ENCODE measurements at regions not wholly inside any gene's neighbourhood (a gene's known extent, or its start where the extent isn't known, plus 50 kb on each side); places are given as distances from the start of the nearest gene placed in this dataset.

GRCh38 chr10:125419831-125420230, 259.5 kb upstream of the CTBP2 start:
- Histone ChIP-seq H3K36me3 (replicated peaks in 1 of 2; ENCODE audit: control extremely low read depth in 1 of 2, control insufficient read depth in 1 of 2, extremely low read depth in 1 of 2, insufficient read depth in 2 of 2, low read length in 1 of 2) (no peaks in the 10 kb centered on the region), H3K4me3 (ENCODE audit: control extremely low read depth in 1 of 5, extremely low read depth in 1 of 5, insufficient read depth in 1 of 5, low read depth in 2 of 5, low read length in 4 of 5) (no peak overlapping the region), H3K27ac (ENCODE audit: low read length in 2 of 2) (no peak overlapping the region), H3K9me3 (ENCODE audit: control extremely low read depth in 1 of 3, control insufficient read depth in 2 of 3, insufficient read depth in 1 of 3, low read length in 2 of 3) (peaks cover 0 to 22% (median 0%) of the 10 kb centered on the region in 3 donors), H3K27me3 (replicated peaks in 1 of 4; ENCODE audit: control extremely low read depth in 1 of 4, control insufficient read depth in 3 of 4, insufficient read depth in 4 of 4, low read length in 3 of 4) (no peaks in the 10 kb centered on the region), H3K4me2 (replicated peaks; ENCODE audit: low read depth, low read length, poor library complexity, severe bottlenecking) (no peak overlapping the region), H2AFZ (ENCODE audit: insufficient read depth, low read depth, low read length, poor library complexity, severe bottlenecking) (no peak overlapping the region), H3K79me2 (ENCODE audit: control insufficient read depth, insufficient read depth, low read length) (no peaks in the 10 kb centered on the region), H4K20me1 (ENCODE audit: control insufficient read depth, insufficient read depth, low read length, poor library complexity, severe bottlenecking) (no peaks in the 10 kb centered on the region), H3K4me1 (ENCODE audit: control insufficient read depth in 2 of 2, insufficient read depth in 2 of 2, low read length in 2 of 2) (no peaks in the 10 kb centered on the region), H3K9ac (ENCODE audit: low read length) (no peak overlapping the region)
- ATAC-seq (ENCODE audit: low read depth) = no peak
- no peak for DNase-seq
- no peak for TF ChIP-seq EZH2 (IDR thresholded peaks at IDR 0.05; ENCODE audit: borderline replicate concordance, insufficient read depth, low read depth, low read length, poor library complexity, severe bottlenecking)
- H3K27me3 Mint-ChIP-seq = no peaks in the 10 kb centered on the region
- H3K27ac Mint-ChIP-seq = no peak overlapping the region
- intact Hi-C loops (cut with micrococcal nuclease) = no loop called here
- H3K9me3 Mint-ChIP-seq (ENCODE audit: insufficient read depth) = peaks cover 2% of the 10 kb centered on the region
- no peak overlapping the region for H3K4me3 Mint-ChIP-seq
- POLR2A ChIA-PET = no interaction called here
- CTCF ChIA-PET = no interaction called here
- WGBS (ENCODE audit: insufficient coverage) = 93% methylated on average over 8 of the region's 8 CpGs
- no peaks in the 10 kb centered on the region for H3K4me1 Mint-ChIP-seq

GRCh38 chr10:125419146-125419545, 258.8 kb upstream of the CTBP2 start:
- no peak overlapping the region for H3K27ac Mint-ChIP-seq
- 92% methylated on average over 8 of the region's 8 CpGs for WGBS (ENCODE audit: insufficient coverage)

More at GRCh38 chr10:125419146-125419545, 258.8 kb upstream of the CTBP2 start:
- peaks cover 2% of the 10 kb centered on the region for H3K9me3 Mint-ChIP-seq (ENCODE audit: insufficient read depth)
- Histone ChIP-seq H2AFZ (ENCODE audit: insufficient read depth, low read depth, low read length, poor library complexity, severe bottlenecking) (no peak overlapping the region), H3K9me3 (ENCODE audit: control extremely low read depth in 1 of 3, control insufficient read depth in 2 of 3, insufficient read depth in 1 of 3, low read length in 2 of 3) (peaks cover 0 to 22% (median 0%) of the 10 kb centered on the region in 3 donors), H3K4me2 (replicated peaks; ENCODE audit: low read depth, low read length, poor library complexity, severe bottlenecking) (no peak overlapping the region), H3K4me1 (ENCODE audit: control insufficient read depth in 2 of 2, insufficient read depth in 2 of 2, low read length in 2 of 2) (no peaks in the 10 kb centered on the region), H3K27me3 (replicated peaks in 1 of 4; ENCODE audit: control extremely low read depth in 1 of 4, control insufficient read depth in 3 of 4, insufficient read depth in 4 of 4, low read length in 3 of 4) (no peaks in the 10 kb centered on the region), H3K36me3 (replicated peaks in 1 of 2; ENCODE audit: control extremely low read depth in 1 of 2, control insufficient read depth in 1 of 2, extremely low read depth in 1 of 2, insufficient read depth in 2 of 2, low read length in 1 of 2) (no peaks in the 10 kb centered on the region), H3K9ac (ENCODE audit: low read length) (no peak overlapping the region), H3K27ac (ENCODE audit: low read length in 2 of 2) (no peak overlapping the region), H4K20me1 (ENCODE audit: control insufficient read depth, insufficient read depth, low read length, poor library complexity, severe bottlenecking) (no peaks in the 10 kb centered on the region), H3K79me2 (ENCODE audit: control insufficient read depth, insufficient read depth, low read length) (no peaks in the 10 kb centered on the region), H3K4me3 (ENCODE audit: control extremely low read depth in 1 of 5, extremely low read depth in 1 of 5, insufficient read depth in 1 of 5, low read depth in 2 of 5, low read length in 4 of 5) (no peak overlapping the region)
- intact Hi-C loops (cut with micrococcal nuclease) = no loop called here
- H3K4me3 Mint-ChIP-seq = no peak overlapping the region
- no peaks in the 10 kb centered on the region for H3K4me1 Mint-ChIP-seq
- DNase-seq = no peak
- H3K27me3 Mint-ChIP-seq = no peaks in the 10 kb centered on the region
- ChIA-PET POLR2A (no interaction called here), CTCF (no interaction called here)
- no peak for TF ChIP-seq CTCF (IDR thresholded peaks at IDR 0.05)
- no peak for ATAC-seq (ENCODE audit: low read depth)

All from B cell (primary cell).